Cardiac muscle cell (in vitro differentiated cells and primary cell): ENCODE measurements at regions not wholly inside any gene's neighbourhood (a gene's known extent, or its start where the extent isn't known, plus 50 kb on each side); places are given as distances from the start of the nearest gene placed in this dataset.

Experiments used
- DNase-seq, 2 donors: peaks; one replicate each; pipeline versions ENCODE4 v3.0.0 to v3.0.0-alpha.2; 2010 to 2017; ENCODE audit warnings: low read depth in 1 of 2, low spot score in 1 of 2
- H3K27ac ChIP-seq: fragments of 200-600 bp; sonication (generic); 2 replicates; pipeline ENCODE4 v1.5.1; 2016
- H3K27me3 ChIP-seq: fragments of 200-600 bp; sonication (generic); 2 replicates; pipeline ENCODE4 v1.6.0; 2016; ENCODE audit warnings: control low read depth
- H3K36me3 ChIP-seq: fragments of 200-600 bp; sonication (generic); 2 replicates; pipeline ENCODE4 v1.5.1; 2016; ENCODE audit warnings: control low read depth
- H3K4me1 ChIP-seq: fragments of 200-600 bp; sonication (generic); 2 replicates; pipeline ENCODE4 v1.8.1; 2017; ENCODE audit warnings: low read depth, mild to moderate bottlenecking, mixed run types
- H3K4me3 ChIP-seq: fragments of 200-600 bp; sonication (generic); 2 replicates; pipeline ENCODE4 v1.5.1; 2016; ENCODE audit warnings: mild to moderate bottlenecking
- H3K9me3 ChIP-seq: fragments of 200-600 bp; sonication (generic); 2 replicates; pipeline ENCODE4 v1.5.1; 2017; ENCODE audit warnings: low read depth, mild to moderate bottlenecking, control low read depth
- CTCF ChIP-seq: IDR thresholded peaks from 2 replicates; pipeline ENCODE4 v1.5.1; 2012; ENCODE audit warnings: low read depth, mild to moderate bottlenecking, low read length

DNA sequence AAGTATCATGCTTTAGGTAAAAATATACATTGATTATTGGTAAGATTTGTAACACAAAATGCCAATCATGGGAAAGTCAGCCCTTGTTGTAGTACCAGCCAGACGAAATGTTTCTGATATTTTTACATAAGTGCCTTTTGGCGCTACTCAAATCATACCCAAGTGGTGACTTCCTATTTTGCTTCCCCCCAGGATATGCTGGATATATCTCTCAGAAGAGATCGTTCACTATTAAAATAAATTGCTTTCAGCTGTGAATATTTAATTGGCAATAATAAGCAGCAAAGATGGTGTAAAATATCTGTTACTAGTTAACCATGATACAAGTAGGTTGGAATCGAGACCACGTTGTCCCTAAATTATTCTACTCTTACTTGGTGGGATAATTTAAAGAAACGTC lies 909.2 kb upstream of the LRRN3 start:
- Histone ChIP-seq H3K9me3 (no peaks in the 10 kb centered on the region), H3K4me1 (no peaks in the 10 kb centered on the region), H3K27ac (no peak overlapping the region), H3K4me3 (no peak overlapping the region), H3K36me3 (no peaks in the 10 kb centered on the region), H3K27me3 (no peaks in the 10 kb centered on the region)
- no peak for TF ChIP-seq CTCF
- DNase-seq, result no peak

- no peak for TF ChIP-seq CTCF
- Histone ChIP-seq H3K27me3 (no peaks in the 10 kb centered on the region), H3K9me3 (no peaks in the 10 kb centered on the region), H3K36me3 (no peaks in the 10 kb centered on the region), H3K4me1 (no peaks in the 10 kb centered on the region), H3K4me3 (no peak overlapping the region), H3K27ac (no peak overlapping the region)
- DNase-seq, result no peak
Observed at GRCh38 chr7:110186334-110186733, 904.6 kb upstream of the LRRN3 start.

DNA sequence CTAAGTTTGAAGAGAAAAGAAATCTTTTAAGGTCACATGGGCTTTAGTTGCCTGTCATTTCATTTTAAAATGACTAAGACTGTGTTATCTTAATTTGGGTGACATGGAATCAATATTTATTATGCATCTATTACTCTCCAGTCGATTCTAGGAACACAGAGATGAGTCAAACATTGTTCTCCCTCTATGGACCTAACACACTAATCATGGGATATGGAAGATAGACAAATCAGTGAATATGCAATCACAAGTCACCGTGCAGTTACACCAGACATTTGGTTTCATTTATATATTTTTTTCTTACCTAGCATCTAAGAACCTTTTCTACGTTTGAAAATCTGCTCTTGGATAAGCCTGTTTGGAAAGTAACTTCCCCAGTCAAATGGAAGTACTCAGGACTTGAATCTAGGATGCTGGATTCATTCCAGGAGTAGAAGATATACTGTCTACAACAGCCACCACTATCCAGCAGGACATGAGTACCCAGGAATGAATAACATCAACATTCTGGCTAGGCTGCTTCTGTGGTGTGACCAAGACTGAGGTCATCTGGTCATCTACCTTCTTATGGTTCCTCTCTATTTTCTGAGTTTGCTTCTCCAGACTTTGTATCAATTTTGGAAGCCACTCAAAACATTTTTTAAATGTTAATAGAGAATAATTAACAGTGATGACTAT lies 902.9 kb upstream of the LRRN3 start:
- H3K4me1 ChIP-seq, result no peaks in the 10 kb centered on the region
- no peaks in the 10 kb centered on the region for H3K9me3 ChIP-seq
- TF ChIP-seq CTCF, result no peak
- H3K27me3 ChIP-seq, result no peaks in the 10 kb centered on the region
- no peaks in the 10 kb centered on the region for H3K36me3 ChIP-seq
- H3K4me3 ChIP-seq, result no peak overlapping the region
- no peak overlapping the region for H3K27ac ChIP-seq
- no peak for DNase-seq

DNA sequence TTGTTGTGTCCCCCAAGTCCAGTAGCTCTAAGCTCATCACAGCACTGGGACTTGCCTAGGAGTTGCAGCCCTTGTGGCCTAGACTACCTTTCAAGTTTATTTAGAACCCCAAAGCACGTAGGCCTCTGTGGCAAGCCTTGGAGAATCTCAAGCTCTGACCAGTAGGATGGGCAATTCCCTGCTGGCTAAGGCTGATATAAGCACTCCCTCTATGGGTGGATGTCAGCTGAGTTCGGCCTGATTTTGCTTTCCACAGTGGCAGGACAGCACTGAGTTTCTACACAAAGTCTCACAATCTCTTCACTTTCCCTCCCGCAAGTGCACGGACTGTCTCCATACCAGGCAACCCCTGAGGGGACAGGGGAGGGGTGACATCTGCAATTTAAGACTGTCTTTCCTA lies 886.4 kb upstream of the LRRN3 start:
- no peak overlapping the region for H3K27ac ChIP-seq
- no peak overlapping the region for H3K4me3 ChIP-seq
- no peaks in the 10 kb centered on the region for H3K36me3 ChIP-seq
- no peaks in the 10 kb centered on the region for H3K27me3 ChIP-seq
- peak in 1 of 2 donors; percentile 28 for DNase-seq
- TF ChIP-seq CTCF, result no peak
- H3K4me1 ChIP-seq, result peaks cover 9% of the 10 kb centered on the region
- no peaks in the 10 kb centered on the region for H3K9me3 ChIP-seq

- H3K9me3 ChIP-seq, result no peaks in the 10 kb centered on the region
- no peak overlapping the region for H3K4me3 ChIP-seq
- no peaks in the 10 kb centered on the region for H3K27me3 ChIP-seq
- no peak for TF ChIP-seq CTCF
- H3K36me3 ChIP-seq, result no peaks in the 10 kb centered on the region
- peaks cover 9% of the 10 kb centered on the region for H3K4me1 ChIP-seq
- DNase-seq, result no peak
- H3K27ac ChIP-seq, result peak overlapping the region; percentile 17
Observed at GRCh38 chr7:110205899-110206298, 885.0 kb upstream of the LRRN3 start.

DNA sequence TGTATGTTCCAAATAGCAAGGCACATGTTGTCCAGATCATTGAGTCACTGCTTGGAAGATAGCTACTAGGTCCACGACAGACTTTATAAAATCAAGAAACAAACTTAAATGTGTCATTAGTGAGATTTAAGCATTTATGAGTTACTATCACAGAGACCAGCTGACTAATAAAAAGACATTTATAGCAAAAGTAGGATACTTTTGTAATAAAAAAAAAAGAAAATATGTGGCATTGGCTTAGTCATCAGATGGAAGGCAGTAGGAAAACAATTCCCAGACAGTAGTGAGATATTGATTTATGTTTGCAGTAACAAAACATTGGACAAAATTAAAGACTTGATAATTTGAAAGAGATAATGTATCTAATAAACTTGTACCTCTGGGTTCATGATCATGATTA lies 881.0 kb upstream of the LRRN3 start:
- no peak overlapping the region for H3K4me3 ChIP-seq
- DNase-seq, result no peak
- no peaks in the 10 kb centered on the region for H3K36me3 ChIP-seq

More for the DNA sequence above, 881.0 kb upstream of the LRRN3 start:
- Histone ChIP-seq H3K27ac (no peak overlapping the region), H3K27me3 (no peaks in the 10 kb centered on the region), H3K9me3 (no peaks in the 10 kb centered on the region), H3K4me1 (peaks cover 9% of the 10 kb centered on the region)
- TF ChIP-seq CTCF, result no peak
